ENCODE measurements at regions not wholly inside any gene's neighbourhood (a gene's known extent, or its start where the extent isn't known, plus 50 kb on each side); places are given as distances from the start of the nearest gene placed in this dataset.
A peak's percentile ranks its signal among the peaks of the same experiment; 100 is the strongest.
"Not testable (repeated sequence)": the region's sequence is repeated elsewhere in the genome, so short reads cannot be mapped to it uniquely, and the experiment has no call there.

DNA sequence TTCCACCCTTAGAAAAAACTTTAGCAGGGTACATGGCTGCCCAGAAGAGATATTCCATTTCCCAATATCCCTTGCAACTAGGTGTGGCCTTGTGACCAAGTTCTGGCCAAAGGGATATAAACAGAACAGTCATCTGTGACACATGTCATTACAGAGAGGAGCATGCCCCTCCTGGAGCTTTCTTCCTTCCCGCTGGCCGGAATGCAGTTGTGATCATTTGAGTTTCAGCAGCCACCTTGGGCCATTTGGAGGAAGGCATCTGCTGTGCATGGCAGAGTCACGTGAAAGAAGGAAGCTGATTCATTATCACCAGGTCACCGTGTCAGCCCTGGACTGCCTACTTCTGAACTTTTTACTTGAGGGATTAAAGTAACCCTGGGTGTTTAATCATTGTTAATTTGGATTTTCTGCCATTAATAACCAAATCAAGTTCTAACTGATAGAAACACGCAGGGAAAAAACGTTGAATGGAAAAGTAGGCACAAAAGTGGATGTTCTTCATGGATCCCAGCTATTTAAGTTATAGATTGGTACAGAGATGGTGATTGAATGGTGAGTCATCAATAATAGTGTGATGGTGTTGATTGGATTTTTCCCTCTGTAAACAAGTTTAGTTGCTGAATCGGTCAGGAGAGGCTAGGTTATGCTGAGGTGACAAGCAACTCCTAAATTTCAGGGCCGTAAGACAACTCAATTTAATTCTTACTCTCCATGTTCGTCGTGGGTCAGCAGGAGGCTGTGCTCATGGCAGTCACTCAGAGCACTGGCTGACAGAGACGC lies 80.7 kb upstream of the CCDC167 start:
- DNase-seq, result no peak

DNA sequence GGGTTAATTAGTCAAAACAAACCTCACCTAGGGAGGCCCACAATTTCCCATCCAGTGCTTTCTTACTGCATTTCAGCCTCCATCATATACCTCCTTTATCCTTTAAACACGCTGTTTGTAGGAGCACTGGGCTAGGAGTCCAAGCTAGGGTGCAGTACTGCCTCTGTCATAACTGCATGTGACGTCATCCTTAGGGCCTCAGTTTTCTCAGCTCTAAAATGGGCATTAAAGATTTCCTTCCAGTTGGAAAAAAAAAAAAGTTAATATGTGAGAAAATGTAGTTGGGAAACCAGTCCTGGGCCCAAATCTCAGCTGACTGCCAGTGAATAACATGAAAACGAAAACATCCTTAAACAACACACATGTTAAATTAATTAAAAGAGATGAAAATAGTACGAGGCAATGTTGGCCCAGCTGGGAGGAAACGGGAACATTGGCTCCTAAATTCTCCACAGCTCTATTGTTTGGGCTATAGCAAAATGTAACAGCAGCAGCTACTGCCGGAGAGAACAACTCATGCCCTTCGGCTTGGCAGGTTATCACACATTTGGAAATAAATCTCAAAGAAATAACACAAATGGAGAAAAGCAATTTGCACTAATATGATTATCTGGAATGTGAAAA lies 79.9 kb upstream of the CCDC167 start:
- DNase-seq, result no peak

DNA sequence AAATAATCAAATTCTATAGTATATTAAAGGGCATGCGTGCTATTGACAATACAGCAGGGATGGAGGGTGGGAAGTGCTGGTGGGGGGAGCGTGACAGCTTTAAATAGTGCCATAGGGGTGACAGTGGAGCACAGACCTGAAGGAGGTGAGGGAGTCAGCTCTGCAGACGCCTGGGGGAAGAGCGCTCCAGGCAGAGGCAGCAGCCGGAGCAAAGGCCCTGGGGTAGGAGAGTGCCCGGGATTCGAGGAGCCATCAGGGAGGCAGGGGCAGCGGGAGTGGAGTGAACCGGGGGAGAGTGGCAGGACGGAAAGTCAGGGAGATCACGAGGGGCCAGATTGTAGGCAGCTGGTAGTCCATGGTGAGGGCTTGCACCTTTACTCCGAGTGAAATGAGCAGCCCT lies 78.4 kb upstream of the CCDC167 start:
- DNase-seq, result no peak

DNA sequence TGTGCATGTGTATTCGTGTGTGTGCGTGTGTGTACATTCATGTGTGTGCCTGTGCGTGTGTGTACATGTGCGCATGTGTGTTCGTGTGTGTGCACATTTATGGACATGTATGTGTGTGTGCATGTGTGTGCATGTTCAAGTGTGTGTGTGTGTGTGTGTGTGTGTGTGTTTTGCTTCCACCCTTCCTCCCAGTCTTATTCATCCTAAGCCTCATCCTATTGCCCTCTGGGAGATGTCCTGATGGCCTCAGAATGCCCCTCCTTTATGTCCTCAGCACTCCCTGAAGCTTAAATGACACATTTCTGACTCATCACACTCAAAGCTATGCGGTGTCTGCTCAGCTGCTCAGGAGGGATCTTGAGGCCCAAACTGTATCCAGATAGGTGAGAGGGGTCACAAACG lies 76.6 kb upstream of the CCDC167 start:
- no peak for DNase-seq

DNA sequence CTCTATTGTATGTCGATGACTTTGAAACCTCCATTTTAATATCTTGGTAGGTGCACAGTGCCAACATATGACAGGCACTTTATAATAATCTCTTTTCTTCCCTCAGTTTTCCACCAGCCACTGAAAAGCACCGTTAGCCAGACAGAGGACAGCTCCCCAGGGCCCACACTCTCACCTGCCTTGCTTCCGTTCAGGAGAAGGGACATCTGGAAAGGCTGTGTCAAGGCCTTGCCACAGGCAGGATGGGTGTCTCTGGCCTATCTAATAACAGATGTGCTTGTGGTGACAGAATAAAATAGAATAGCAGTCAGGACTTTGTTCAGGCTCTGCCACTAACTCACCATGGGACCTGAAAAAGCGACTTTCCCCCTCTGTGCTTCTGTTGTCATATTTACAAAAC lies 75.5 kb upstream of the CCDC167 start:
- DNase-seq, result no peak

DNA sequence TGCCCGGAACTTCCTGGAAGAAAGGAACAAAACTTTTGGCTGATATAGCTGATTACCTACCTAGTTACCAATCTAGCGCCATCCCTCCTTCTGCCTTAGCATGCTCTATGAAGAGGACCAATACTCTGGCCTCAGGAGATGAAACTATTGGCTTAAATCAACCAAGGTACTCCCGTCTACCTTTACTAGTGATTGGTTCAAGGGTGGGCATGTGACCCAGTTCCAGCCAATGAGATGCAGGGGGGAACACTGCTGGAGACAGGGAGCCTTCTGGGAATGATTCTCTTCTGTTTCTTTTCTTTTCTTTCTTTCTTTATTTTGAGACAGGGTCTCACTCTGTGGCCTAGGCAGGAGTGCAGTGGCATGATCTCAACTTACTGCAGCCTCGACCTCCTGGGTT lies 72.6 kb upstream of the CCDC167 start:
- no peak for DNase-seq

DNA sequence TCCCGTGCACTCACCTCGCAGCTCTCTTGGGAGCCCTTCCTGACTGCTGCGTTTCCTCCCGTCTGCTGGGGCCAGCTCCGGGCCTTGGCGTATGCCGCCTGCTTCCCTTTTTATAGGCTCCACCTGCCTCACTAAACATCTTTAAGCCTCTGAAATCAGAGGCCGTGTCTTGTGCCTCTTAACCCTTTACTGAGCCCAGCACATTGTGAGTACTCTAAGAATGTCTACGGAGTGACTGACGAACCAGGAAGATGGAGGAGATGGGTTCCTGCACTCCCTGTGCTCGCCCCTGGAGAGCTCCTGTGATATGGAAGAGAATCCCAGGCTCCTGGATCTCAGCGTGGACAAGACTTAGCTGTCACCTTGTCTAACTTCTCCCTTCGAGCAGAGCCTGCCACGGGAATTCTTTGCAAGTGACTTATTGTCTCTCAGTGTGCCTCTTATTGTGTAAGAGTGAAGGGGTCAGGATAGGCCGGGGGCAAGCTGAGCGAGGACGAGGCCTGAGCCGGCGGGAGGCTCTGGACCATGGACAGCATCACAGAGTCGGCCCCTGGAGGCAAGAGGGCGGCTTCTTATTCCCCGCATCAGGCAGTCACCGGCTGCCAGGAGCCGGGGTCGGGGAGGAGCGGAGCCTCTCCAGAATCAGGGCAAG lies 70.9 kb upstream of the CCDC167 start:
- no peak for DNase-seq

DNA sequence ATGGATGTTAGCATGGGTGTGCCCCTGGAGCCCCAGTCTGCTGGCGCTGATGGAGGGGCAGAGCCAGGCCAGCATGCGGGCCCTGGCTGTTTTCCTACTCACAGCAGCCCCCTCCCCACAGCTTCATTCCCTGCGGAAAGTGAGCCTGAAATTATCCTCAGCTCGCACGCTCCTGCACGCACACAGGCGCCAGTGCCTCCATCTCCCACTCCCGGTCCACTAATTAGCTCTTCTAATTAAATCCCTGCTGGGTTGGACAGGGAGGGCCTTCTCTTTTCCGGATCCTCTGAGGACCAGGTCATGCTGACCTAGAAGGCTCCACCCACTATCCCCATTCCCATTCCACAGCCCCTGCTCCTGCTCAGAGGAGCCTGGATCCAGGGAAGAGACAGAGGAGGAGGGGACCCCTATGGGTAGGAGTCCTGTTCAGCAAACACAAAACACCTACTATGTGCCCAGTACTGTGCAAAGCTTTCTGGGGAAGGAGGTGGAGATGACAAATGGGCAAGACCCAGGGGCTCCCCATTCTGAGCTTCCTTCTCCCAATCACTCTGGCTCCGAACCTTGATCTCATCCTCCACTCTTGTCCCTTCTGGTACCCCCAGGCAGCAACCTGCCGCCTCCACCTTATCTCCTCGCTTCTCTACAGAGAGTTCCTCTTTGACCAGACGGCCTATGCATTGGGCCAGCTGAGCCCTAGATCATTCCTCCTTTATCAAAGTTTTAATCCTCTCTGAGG lies 70.2 kb upstream of the CCDC167 start:
- no peak for DNase-seq

DNA sequence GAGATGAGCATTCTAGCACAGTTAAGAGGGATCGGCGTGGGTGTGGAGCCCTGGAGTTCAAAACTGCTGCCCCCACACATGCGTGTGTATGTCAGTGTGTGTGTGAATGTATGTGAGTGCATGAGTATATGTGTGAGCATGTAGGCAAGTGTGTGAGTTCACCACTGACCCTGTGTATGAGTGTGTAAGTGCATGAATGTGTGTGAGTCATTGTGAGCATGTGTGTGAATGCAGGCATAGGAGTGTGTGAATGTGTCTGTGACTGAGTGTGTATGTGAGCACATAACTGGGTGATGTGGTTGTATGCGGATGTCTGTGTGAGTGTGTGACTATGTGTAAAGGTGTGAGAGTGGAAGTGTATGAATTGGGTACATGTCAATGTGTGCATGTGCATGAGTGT lies 69.6 kb upstream of the CCDC167 start:
- no peak for DNase-seq

DNA sequence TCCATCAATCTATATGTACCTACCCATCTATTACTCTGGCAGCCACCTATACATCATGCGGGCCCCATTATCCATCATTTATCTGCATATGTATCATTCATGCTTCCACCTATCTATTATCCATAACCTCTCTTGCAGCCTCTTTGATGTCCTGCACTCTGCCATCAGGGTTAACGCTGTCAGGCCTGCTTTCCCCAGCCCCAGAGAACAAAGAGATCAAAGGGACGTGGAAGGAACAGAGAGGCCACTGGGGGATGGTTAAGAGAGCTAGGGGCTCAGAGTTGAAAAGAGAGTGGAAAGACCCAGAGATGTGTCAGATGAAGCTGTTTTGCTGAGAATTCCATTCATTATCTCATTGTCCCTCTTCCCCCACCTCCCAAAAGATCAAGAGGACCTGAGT lies 67.3 kb upstream of the CCDC167 start:
- DNase-seq, result no peak

DNA sequence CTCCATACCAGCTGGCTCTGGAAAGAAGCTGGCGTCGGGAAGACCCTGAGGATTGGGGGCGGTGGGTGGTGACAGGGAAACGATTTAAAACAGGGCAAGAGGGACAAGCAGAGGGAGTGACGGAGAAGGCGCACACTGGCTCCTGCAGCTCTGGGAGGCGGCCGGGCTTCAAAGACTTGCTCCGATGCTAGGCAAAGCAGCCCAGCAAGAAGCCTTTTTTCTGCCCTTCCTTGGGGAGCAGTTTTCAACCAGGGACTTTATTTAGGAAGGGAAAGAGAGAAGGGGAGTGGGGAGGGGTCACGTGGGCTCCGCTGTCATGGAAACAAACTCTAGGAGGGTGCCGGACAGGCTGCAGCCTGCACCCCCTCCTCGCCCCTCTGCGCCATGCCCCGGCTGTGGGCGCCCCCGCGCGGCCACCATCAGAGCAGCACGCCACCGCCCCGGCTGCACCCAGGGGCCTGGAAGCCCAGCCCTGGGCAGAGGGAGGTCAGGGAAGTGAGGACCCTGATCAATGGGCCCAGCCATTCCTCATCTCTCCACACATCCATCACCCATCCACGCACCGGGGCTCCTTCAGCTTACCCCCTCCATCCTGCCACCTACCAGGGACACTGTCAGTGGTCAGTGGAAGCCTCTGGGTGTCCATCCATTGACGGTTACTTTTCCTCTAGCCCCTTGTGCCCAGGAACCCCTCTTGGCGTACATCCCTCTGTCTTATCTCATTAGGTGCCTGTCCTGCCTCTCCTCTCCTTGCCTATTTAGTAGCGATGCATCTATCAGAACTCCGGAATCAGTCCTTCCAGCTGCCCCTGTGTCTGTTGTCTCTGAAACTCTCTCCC lies 66.6 kb upstream of the CCDC167 start:
- peak; percentile 65 to 66 for DNase-seq

DNA sequence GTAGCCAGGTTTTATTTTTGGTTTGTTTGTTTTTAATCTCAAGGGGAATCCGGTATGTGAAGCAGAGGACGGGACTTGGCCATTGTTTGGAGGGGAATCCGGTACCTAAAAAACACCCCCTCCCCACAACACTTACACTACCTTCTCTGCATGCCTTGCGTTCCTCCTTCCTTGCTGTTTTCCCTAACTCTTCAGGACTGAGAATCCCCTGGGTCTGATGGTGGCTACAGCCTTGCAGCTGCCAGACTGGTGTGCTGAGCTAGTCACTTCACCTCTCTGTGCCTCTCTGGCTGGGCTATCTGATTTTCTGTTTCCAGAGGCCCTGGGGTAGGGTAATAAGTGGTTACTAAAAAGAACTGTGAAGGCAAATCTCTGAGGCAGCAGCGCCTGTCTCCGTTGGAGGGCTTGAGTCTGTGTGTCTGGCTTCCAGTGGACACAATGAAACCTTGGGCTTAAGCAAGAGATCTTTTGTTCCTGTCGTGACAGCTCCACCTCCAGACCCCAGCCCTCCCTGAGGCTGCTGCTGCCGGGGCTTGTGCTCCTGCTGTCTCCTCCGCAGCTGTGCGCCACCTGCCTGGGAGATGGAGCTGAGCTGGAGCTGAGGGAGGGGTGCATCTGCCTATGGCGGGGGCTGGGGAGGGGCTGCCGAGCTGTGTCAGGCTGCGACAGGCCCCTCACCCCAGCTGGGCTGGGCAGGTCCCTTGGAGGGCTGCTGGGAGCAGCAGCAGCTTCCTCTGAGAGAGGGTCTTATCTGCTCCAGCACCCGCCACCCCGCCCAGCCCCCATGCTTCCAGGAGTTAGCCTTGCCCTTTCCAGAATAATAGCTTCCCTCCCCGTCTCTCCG lies 65.8 kb upstream of the CCDC167 start:
- peak; percentile 61 to 73 for DNase-seq

DNA sequence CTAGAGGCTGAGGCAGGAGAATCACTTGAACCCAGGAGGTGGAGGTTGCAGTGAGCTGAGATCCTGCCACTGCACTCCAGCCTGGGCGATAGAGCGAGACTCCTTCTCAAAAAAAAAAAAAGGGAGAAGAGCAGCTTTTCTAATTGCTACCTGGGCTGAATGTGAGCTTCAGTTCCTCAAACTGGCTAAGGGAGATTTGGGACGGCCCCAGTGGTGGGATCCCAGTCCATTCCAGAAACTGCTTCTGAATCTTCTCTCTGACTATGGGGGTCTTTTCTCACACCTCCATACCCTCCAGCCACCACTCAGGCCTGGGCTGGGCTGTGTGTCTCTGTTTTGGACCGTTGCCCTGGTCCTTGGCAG lies 63.2 kb upstream of the CCDC167 start:
- DNase-seq, result not testable (repeated sequence)

DNA sequence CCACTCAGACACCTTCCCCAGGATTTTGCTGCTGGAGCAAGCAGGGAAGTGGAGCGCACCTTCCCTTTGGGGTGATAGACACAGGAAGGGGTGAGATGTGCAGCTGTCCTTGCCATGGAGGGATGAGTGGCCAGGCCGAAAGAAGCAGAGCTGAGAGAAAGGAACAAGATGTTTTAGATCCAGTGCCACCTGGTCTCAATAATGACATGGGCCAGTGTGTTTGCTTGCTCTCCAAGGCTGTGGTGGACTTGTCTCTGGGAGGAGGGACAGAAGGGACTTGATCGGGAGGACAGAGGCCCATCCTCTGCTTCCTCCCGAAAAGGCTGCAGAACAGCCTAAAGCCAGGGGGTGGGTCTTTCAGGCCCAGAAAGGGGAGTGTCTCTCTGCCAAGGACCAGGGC lies 61.7 kb upstream of the CCDC167 start:
- no peak for DNase-seq

DNA sequence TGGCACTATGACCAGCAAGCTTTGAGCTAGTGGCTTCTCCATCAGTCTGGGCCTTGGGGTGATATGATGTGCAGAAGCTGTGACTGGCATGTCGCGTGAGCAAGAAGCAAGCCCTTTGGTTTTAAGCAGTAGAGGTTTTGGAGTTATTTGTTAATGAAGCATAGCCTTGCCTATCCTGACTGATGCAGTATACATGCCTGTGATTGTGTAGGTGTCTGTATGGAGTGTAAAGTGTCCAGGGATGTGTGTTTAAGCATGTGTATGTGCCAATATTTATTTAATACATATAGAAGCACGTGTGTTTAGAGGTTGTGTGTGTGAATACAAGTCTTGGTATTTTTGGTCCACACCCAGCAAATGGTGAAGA lies 61.0 kb upstream of the CCDC167 start:
- DNase-seq, result no peak

DNA sequence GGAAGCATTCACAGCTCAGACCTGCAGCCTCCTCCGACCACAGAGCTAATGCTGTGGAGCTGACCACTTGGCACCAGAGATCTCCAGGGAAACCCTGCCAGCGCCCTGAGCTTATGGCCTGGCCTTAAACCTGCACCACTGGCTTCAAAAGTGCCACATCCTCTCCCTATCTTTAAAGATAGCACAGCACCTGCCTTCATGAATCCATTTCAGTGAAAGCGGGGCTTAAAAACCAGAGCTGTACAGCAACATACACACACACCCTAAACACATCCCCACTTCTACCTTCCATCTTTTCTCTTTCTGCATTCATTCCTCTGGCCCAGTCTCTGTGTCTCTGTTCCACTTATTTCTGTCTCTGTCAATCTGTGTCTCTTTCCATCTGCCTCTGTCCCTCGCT lies 59.8 kb upstream of the CCDC167 start:
- DNase-seq, result no peak

DNA sequence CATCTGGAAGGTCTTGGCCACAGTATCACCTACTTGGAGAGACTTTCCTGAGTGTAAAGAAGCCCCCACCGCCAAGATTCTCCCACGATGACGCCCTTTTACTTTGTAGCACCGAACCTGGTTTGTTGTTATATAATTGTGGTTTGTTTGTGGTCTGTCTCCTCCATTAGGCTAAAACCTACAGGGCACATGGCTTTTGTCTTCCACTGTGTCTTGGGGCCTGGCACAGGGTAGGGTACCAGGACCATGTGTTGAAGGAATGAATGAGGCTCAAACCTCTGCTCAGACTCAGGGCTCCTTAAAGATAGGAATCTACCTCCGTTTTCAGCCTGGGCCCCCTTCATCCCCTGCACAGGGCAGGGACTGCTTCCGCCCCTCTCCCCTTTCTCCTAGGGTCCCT lies 59.4 kb upstream of the CCDC167 start:
- no peak for DNase-seq

DNA sequence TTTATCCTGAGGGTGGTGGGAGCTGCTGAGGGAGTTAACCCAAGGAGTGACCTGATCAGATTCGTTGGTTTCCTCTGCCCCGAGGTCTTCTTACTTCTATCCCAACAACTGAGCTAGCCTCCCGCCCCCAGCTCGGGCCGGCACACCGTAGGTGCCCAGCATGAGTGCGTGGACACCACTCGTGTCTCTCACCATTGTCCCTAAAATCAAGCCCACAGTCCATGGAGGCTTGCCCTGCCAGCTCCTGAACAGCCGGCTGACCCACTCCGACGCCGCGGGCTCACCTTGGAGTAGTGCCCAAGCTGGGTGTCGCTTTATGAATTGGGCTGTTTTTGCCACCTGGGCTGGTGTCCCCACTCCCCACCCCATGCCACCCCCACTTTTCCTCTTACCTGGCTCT lies 59.0 kb upstream of the CCDC167 start:
- no peak for DNase-seq

DNA sequence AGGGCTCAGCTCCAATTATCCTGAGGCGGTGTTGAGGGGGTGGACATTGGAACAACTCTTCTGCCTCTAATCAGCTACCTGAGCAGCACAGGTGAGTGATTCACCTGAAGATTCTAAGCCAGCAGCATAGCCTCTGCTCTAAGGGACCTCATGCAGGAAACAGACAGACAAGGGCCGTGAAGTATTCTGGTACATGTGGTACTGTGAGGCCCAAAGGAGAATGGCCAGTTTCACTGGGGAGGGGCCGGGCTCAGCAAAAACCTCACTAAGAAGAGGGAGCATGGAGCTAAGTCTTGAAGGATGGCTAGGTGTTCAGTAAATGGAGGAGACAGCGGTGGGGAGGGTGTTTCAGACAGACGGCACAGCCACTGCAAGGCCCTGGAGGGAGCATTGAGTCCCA lies 58.5 kb upstream of the CCDC167 start:
- DNase-seq, result no peak

DNA sequence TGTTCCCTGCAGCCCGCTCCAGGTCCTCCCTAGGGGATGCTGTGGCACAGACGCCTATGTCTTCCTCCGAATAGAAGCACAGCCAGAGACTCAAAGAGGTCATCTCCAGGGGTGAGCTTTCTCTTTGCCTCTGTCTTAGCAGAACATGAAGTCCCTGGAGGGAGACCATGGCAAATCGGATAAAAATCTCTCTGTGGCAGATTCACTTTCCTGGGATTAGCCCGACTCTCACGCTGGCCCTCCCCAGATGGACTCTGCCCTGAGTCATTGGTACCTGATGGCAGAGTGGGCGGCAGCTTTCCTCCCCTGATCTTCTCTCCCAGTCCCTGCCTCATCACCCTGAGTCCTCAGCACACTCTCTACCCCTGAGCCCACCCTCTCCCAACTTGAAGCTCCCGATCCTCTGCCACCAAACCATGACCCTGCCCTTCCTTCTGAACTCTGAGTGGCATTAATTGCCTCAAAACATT lies 58.0 kb upstream of the CCDC167 start:
- DNase-seq, result no peak

DNA sequence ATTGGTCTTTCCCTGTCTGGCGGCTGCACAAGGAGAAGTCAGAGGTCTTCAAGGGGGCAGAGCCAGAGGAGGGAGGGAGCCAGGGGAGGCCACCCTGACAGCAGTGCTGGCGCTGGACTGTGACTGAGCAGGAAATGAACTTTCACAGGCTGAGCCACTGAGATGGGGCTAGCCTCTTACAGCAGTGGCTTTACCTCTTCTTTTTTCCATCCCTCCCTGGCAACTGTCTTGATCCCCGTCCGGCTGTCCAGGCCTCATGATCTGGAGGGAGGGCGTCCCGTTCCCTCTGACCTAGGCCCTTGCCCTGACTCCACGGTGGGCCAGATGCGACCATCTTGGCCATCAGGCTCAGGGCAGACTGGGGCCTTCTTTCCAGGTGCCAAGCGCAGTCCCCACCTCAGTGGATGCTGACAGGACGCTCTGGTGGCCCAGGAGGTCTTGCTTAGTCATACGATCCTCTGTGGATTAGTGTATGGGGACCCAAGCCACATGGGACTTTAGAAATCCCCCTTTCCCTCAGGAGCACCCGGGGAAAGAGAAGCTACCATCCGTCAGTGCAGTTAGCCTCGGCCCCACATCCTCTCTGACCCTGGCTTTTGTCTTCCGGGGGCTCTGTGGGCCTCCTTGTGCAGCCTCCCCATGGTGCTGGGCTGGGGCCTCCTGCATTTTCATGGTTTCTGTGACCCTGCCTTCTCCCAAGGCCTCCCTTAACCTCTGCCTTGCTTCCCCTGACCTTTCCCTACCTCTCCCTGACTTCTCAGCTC lies 57.4 kb upstream of the CCDC167 start:
- DNase-seq, result no peak
